ENCODE measurements at regions not wholly inside any gene's neighbourhood (a gene's known extent, or its start where the extent isn't known, plus 50 kb on each side); places are given as distances from the start of the nearest gene placed in this dataset.

DNA sequence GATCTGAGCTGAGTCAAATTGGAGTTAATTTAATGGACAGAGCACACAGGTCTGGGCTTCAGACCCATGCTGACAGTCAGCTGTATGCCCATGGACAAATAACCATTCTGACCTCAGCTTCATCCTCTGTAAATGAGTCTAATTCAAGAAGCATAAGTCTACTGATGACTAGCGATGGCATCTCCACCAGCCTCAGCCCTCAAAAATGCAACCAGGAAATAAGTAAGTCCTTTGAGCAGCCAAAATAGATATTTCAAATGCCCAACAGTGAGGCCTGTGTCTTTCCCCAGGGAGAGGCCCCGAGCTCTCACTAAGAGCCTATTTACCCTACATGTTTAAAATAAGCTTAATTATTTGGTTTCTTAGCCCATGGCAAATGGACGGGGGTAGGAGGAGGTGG lies 114.2 kb upstream of the MTHFD1L start (continued):
- TF ChIP-seq, protein P1, sequence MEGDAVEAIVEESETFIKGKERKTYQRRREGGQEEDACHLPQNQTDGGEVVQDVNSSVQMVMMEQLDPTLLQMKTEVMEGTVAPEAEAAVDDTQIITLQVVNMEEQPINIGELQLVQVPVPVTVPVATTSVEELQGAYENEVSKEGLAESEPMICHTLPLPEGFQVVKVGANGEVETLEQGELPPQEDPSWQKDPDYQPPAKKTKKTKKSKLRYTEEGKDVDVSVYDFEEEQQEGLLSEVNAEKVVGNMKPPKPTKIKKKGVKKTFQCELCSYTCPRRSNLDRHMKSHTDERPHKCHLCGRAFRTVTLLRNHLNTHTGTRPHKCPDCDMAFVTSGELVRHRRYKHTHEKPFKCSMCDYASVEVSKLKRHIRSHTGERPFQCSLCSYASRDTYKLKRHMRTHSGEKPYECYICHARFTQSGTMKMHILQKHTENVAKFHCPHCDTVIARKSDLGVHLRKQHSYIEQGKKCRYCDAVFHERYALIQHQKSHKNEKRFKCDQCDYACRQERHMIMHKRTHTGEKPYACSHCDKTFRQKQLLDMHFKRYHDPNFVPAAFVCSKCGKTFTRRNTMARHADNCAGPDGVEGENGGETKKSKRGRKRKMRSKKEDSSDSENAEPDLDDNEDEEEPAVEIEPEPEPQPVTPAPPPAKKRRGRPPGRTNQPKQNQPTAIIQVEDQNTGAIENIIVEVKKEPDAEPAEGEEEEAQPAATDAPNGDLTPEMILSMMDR (conservative IDR thresholded peaks at IDR 0.05; ENCODE audit: low read depth in 2 of 2): no peak

DNA sequence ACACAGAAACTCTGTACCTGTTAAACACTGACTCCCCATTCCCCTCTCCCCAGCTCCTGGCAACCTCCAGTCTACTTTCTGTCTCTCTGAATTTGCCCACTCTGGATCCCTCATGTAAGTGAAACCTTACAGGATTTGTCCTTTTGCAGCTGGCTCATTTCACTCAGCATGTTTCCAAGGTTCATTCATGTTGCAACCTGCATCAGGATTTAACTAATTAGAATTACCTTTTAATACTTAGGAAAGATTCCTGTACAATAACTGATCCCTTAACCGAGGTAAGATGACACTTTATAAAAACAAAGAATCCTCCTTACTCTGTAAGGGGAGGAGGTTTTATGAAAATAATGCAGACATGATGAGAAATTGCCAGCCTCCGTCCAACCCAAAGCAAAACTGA lies 113.1 kb upstream of the MTHFD1L start:
- Mint-ChIP-seq H3K27ac (no peak overlapping the region), H3K4me3 (no peak overlapping the region), H3K27me3 (ENCODE audit: insufficient read depth, low read depth, poor library complexity) (peaks cover 7% of the 10 kb centered on the region), H3K9me3 (no peaks in the 10 kb centered on the region), H3K4me1 (peaks cover 12% of the 10 kb centered on the region), H3K36me3 (ENCODE audit: low read depth) (no peaks in the 10 kb centered on the region)
- Histone ChIP-seq H3K27ac (ENCODE audit: low read depth) (no peak overlapping the region), H3K4me2 (no peak overlapping the region), H2AFZ (no peak overlapping the region), H3K4me1 (ENCODE audit: insufficient read depth) (peaks cover 13% of the 10 kb centered on the region), H3K36me3 (ENCODE audit: insufficient read depth) (no peaks in the 10 kb centered on the region), H3K79me2 (replicated peaks; ENCODE audit: insufficient read depth) (no peaks in the 10 kb centered on the region), H3K4me3 (no peak overlapping the region), H3K9me2 (ENCODE audit: insufficient read depth) (no peaks in the 10 kb centered on the region), H3K27me3 (ENCODE audit: insufficient read depth) (0 out of 2 replicates have a peak, but pooled peaks cover 6% of the 10 kb centered on the region), H3F3A (replicated peaks; ENCODE audit: low read depth) (no peaks in the 10 kb centered on the region), H4K20me1 (replicated peaks; ENCODE audit: insufficient read depth) (no peaks in the 10 kb centered on the region)
- no peak for DNase-seq (ENCODE audit: low spot score)
- no peak for ATAC-seq
- TF ChIP-seq EZH2phosphoT487 (IDR thresholded peaks at IDR 0.05; ENCODE audit: unreplicated experiment): no peak
- TF ChIP-seq, protein P2, sequence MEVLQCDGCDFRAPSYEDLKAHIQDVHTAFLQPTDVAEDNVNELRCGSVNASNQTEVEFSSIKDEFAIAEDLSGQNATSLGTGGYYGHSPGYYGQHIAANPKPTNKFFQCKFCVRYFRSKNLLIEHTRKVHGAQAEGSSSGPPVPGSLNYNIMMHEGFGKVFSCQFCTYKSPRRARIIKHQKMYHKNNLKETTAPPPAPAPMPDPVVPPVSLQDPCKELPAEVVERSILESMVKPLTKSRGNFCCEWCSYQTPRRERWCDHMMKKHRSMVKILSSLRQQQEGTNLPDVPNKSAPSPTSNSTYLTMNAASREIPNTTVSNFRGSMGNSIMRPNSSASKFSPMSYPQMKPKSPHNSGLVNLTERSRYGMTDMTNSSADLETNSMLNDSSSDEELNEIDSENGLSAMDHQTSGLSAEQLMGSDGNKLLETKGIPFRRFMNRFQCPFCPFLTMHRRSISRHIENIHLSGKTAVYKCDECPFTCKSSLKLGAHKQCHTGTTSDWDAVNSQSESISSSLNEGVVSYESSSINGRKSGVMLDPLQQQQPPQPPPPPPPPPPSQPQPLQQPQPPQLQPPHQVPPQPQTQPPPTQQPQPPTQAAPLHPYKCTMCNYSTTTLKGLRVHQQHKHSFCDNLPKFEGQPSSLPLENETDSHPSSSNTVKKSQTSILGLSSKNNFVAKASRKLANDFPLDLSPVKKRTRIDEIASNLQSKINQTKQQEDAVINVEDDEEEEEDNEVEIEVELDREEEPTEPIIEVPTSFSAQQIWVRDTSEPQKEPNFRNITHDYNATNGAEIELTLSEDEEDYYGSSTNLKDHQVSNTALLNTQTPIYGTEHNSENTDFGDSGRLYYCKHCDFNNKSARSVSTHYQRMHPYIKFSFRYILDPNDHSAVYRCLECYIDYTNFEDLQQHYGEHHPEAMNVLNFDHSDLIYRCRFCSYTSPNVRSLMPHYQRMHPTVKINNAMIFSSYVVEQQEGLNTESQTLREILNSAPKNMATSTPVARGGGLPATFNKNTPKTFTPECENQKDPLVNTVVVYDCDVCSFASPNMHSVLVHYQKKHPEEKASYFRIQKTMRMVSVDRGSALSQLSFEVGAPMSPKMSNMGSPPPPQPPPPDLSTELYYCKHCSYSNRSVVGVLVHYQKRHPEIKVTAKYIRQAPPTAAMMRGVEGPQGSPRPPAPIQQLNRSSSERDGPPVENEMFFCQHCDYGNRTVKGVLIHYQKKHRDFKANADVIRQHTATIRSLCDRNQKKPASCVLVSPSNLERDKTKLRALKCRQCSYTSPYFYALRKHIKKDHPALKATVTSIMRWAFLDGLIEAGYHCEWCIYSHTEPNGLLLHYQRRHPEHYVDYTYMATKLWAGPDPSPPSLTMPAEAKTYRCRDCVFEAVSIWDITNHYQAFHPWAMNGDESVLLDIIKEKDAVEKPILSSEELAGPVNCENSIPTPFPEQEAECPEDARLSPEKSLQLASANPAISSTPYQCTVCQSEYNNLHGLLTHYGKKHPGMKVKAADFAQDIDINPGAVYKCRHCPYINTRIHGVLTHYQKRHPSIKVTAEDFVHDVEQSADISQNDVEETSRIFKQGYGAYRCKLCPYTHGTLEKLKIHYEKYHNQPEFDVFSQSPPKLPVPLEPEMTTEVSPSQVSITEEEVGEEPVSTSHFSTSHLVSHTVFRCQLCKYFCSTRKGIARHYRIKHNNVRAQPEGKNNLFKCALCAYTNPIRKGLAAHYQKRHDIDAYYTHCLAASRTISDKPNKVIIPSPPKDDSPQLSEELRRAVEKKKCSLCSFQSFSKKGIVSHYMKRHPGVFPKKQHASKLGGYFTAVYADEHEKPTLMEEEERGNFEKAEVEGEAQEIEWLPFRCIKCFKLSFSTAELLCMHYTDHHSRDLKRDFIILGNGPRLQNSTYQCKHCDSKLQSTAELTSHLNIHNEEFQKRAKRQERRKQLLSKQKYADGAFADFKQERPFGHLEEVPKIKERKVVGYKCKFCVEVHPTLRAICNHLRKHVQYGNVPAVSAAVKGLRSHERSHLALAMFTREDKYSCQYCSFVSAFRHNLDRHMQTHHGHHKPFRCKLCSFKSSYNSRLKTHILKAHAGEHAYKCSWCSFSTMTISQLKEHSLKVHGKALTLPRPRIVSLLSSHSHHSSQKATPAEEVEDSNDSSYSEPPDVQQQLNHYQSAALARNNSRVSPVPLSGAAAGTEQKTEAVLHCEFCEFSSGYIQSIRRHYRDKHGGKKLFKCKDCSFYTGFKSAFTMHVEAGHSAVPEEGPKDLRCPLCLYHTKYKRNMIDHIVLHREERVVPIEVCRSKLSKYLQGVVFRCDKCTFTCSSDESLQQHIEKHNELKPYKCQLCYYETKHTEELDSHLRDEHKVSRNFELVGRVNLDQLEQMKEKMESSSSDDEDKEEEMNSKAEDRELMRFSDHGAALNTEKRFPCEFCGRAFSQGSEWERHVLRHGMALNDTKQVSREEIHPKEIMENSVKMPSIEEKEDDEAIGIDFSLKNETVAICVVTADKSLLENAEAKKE (CRISPR knock-in tag; IDR thresholded peaks at IDR 0.05): no peak
- TF ChIP-seq STAT1 (IDR thresholded peaks at IDR 0.05; ENCODE audit: unreplicated experiment): no peak
- TF ChIP-seq, protein P1 (conservative IDR thresholded peaks at IDR 0.05; ENCODE audit: low read depth in 2 of 2): no peak
- TF ChIP-seq JUNB (IDR thresholded peaks at IDR 0.05; ENCODE audit: unreplicated experiment): no peak
- TF ChIP-seq, protein P3, sequence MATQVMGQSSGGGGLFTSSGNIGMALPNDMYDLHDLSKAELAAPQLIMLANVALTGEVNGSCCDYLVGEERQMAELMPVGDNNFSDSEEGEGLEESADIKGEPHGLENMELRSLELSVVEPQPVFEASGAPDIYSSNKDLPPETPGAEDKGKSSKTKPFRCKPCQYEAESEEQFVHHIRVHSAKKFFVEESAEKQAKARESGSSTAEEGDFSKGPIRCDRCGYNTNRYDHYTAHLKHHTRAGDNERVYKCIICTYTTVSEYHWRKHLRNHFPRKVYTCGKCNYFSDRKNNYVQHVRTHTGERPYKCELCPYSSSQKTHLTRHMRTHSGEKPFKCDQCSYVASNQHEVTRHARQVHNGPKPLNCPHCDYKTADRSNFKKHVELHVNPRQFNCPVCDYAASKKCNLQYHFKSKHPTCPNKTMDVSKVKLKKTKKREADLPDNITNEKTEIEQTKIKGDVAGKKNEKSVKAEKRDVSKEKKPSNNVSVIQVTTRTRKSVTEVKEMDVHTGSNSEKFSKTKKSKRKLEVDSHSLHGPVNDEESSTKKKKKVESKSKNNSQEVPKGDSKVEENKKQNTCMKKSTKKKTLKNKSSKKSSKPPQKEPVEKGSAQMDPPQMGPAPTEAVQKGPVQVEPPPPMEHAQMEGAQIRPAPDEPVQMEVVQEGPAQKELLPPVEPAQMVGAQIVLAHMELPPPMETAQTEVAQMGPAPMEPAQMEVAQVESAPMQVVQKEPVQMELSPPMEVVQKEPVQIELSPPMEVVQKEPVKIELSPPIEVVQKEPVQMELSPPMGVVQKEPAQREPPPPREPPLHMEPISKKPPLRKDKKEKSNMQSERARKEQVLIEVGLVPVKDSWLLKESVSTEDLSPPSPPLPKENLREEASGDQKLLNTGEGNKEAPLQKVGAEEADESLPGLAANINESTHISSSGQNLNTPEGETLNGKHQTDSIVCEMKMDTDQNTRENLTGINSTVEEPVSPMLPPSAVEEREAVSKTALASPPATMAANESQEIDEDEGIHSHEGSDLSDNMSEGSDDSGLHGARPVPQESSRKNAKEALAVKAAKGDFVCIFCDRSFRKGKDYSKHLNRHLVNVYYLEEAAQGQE (IDR thresholded peaks at IDR 0.05; ENCODE audit: unreplicated experiment): no peak
- no peak for TF ChIP-seq EZH2 (IDR thresholded peaks at IDR 0.05; ENCODE audit: low read depth, unreplicated experiment)
